ENCODE measurements at regions not wholly inside any gene's neighbourhood (a gene's known extent, or its start where the extent isn't known, plus 50 kb on each side); places are given as distances from the start of the nearest gene placed in this dataset.

GRCh38 chr5:97936231-97936630, 753.2 kb upstream of the RIOK2 start:
- no peak for ATAC-seq
- no peak for TF ChIP-seq ZNF565 (CRISPR knock-in tag; conservative IDR thresholded peaks at IDR 0.05; ENCODE audit: low read depth)
- TF ChIP-seq ZNF8 (CRISPR knock-in tag; IDR thresholded peaks at IDR 0.05) = no peak
- TF ChIP-seq ZFP3 (CRISPR knock-in tag; IDR thresholded peaks at IDR 0.05) = no peak

- TF ChIP-seq TCF4 (CRISPR knock-in tag; IDR thresholded peaks at IDR 0.05; ENCODE audit: borderline replicate concordance) (no peak), SNAI2 (CRISPR knock-in tag; IDR thresholded peaks at IDR 0.05) (no peak), PATZ1 (CRISPR knock-in tag; IDR thresholded peaks at IDR 0.05; ENCODE audit: borderline replicate concordance) (no peak), CSRNP3 (CRISPR knock-in tag; IDR thresholded peaks at IDR 0.05) (no peak), CSDC2 (CRISPR knock-in tag; IDR thresholded peaks at IDR 0.05) (no peak), ZNF565 (CRISPR knock-in tag; conservative IDR thresholded peaks at IDR 0.05; ENCODE audit: low read depth) (no peak), PPARA (CRISPR knock-in tag; IDR thresholded peaks at IDR 0.05; ENCODE audit: borderline replicate concordance) (no peak), ESRRG (CRISPR knock-in tag; IDR thresholded peaks at IDR 0.05) (no peak), ZFP3 (CRISPR knock-in tag; IDR thresholded peaks at IDR 0.05) (no peak), ZNF8 (CRISPR knock-in tag; IDR thresholded peaks at IDR 0.05) (no peak), CREB5 (CRISPR knock-in tag; IDR thresholded peaks at IDR 0.05; ENCODE audit: low read depth) (no peak), RARB (CRISPR knock-in tag; IDR thresholded peaks at IDR 0.05) (no peak), ARNTL (CRISPR knock-in tag; IDR thresholded peaks at IDR 0.05; ENCODE audit: borderline replicate concordance, low read depth) (no peak), OSR1 (CRISPR knock-in tag; IDR thresholded peaks at IDR 0.05) (no peak), ZNF70 (CRISPR knock-in tag; IDR thresholded peaks at IDR 0.05) (no peak)
- TF ChIP-seq, protein P1, sequence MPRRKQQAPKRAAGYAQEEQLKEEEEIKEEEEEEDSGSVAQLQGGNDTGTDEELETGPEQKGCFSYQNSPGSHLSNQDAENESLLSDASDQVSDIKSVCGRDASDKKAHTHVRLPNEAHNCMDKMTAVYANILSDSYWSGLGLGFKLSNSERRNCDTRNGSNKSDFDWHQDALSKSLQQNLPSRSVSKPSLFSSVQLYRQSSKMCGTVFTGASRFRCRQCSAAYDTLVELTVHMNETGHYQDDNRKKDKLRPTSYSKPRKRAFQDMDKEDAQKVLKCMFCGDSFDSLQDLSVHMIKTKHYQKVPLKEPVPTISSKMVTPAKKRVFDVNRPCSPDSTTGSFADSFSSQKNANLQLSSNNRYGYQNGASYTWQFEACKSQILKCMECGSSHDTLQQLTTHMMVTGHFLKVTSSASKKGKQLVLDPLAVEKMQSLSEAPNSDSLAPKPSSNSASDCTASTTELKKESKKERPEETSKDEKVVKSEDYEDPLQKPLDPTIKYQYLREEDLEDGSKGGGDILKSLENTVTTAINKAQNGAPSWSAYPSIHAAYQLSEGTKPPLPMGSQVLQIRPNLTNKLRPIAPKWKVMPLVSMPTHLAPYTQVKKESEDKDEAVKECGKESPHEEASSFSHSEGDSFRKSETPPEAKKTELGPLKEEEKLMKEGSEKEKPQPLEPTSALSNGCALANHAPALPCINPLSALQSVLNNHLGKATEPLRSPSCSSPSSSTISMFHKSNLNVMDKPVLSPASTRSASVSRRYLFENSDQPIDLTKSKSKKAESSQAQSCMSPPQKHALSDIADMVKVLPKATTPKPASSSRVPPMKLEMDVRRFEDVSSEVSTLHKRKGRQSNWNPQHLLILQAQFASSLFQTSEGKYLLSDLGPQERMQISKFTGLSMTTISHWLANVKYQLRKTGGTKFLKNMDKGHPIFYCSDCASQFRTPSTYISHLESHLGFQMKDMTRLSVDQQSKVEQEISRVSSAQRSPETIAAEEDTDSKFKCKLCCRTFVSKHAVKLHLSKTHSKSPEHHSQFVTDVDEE (CRISPR knock-in tag; IDR thresholded peaks at IDR 0.05) = no peak
- TF ChIP-seq, protein P2, sequence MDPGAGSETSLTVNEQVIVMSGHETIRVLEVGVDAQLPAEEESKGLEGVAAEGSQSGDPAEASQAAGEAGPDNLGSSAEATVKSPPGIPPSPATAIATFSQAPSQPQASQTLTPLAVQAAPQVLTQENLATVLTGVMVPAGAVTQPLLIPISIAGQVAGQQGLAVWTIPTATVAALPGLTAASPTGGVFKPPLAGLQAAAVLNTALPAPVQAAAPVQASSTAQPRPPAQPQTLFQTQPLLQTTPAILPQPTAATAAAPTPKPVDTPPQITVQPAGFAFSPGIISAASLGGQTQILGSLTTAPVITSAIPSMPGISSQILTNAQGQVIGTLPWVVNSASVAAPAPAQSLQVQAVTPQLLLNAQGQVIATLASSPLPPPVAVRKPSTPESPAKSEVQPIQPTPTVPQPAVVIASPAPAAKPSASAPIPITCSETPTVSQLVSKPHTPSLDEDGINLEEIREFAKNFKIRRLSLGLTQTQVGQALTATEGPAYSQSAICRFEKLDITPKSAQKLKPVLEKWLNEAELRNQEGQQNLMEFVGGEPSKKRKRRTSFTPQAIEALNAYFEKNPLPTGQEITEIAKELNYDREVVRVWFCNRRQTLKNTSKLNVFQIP (CRISPR knock-in tag; IDR thresholded peaks at IDR 0.05; ENCODE audit: borderline replicate concordance, low read depth) = no peak
- ATAC-seq = no peak
Measured at GRCh38 chr5:97937846-97938245, 754.8 kb upstream of the RIOK2 start.

GRCh38 chr5:97943036-97943435, 760.0 kb upstream of the RIOK2 start:
- no peak for TF ChIP-seq BACH2 (CRISPR knock-in tag; IDR thresholded peaks at IDR 0.05; ENCODE audit: borderline replicate concordance)
- no peak for TF ChIP-seq TOX (CRISPR knock-in tag; IDR thresholded peaks at IDR 0.05; ENCODE audit: borderline replicate concordance)
- TF ChIP-seq, protein P2 (CRISPR knock-in tag; IDR thresholded peaks at IDR 0.05; ENCODE audit: borderline replicate concordance, low read depth) = no peak
- no peak for ATAC-seq
